ENCODE measurements at regions not wholly inside any gene's neighbourhood (a gene's known extent, or its start where the extent isn't known, plus 50 kb on each side); places are given as distances from the start of the nearest gene placed in this dataset.
"Not testable (repeated sequence)": the region's sequence is repeated elsewhere in the genome, so short reads cannot be mapped to it uniquely, and the experiment has no call there.

DNA sequence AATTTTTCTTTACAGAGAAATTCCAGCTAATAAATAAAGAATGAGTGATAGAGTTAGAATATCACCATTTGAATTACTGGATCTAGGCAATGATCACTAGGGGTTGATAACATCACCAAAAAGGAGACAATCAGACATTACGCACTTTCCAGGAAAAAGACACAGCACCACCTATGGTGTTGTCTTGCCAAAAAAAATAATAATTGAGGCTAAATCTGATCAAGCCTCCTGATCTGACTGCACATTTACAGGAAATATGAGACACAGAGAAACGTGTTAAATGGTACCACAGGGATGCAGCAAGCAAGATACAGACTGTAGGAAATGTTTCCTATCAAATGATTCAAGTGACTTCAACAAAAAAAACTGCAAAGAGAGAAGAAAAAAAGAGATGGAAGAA, 92.8 kb downstream of the EOMES start:
- no peak for DNase-seq

DNA sequence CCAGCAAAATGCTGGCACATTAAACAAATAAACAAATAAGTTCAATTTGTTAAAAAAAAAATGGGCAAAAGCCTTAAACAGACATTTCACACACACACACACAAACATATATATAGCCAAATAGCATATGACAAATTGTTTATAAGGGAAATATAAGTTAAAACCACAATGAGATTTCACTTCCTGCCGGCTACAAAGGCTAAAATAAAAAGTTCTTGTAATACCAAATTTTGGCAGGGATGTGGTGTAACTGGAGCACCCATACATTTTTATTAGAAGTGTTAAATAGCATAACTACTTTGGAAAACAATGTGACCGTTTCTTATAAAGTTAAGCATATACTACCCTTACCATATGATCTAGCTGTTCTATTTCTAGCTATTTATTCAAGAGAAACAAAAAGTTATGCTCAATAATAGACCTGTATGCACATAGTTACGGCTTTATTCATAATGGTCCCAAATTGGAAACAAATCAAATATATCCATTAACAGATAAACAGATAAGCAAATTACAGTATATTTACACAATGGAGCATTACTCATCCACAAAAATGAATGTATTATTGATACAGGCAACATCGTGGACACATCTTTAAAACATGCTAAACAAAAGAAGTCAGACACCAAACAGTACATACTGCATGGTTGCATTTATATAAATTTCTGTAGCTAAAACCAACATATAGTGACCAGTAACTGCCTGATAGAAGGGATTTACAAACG, 93.9 kb downstream of the EOMES start:
- DNase-seq: no peak

DNA sequence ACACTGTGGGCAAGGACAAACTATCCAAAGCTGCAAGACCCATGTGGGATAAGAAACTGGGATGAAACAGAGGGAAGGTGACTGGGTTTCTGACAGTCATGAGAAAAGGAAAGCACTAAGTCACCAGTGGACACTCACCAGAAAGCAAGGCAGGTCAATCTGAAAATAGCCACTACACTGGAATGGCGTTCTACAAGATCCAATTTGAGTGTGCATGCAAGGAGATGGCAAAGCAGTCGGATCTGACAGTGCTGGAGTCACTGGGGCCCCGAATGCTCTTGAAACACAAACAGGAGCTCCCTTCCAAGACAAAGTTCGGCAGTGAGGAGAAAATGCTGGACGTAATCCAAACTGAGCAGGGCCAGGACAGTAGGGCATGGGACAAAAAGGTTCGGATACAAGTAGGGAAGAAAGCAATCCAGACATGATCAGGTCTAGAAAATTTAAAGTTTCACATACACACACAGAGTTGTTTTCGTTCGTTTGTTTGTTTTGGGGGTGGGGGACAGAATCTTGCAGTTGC, 95.5 kb downstream of the EOMES start:
- DNase-seq: no peak

DNA sequence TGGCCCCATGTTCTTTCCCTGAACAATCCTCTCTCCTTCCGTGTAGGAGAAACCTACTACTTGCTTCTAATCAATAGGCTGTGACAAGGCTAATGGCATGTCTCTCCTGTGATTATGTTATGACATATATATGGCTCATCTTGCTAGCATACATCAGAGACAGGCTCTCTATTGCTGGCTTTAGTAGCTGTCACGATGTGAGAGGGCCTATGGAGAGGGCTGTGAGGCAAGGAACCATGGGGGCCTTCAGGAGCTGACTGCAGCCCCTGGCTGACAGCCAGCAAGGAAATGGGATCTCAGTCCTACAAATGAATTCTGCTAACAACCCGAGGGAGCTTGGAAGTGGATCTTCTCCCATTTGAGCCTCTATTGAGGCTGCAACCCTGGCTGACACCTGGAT, 96.3 kb downstream of the EOMES start:
- DNase-seq: no peak

DNA sequence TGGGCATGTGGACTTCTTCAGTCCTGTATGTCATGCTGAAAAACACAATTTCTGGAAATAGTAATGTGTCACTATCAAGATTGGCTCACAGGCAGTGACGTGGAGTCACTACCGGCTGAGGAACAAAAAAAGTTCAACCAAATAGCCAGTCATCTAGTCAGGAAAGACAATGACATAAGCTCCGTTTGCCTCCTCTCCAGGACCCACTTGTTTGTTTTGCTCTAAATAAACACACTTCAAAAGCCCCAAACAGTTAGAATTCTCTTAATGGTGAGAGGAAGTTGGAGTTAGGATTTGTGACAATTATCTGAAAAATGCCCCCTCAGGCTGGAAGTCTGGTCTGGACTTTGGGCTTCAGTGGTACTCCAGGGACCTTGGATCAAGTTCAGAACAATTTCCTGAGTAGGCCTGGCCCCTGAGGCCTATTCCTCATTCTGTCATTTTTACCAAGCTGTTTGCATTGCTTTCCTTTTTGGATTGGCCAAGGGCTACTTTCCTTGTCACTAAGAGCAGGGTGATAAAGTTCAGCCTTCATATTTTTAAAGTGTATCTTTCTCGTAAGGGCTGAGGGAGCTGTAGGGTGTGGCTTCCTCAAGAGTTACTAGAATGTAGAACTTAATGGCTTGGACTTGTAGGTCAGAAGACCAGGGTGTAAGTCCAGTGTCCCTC, 98.9 kb downstream of the EOMES start:
- peak in 1 of 3 experiments; percentile 2 for DNase-seq

DNA sequence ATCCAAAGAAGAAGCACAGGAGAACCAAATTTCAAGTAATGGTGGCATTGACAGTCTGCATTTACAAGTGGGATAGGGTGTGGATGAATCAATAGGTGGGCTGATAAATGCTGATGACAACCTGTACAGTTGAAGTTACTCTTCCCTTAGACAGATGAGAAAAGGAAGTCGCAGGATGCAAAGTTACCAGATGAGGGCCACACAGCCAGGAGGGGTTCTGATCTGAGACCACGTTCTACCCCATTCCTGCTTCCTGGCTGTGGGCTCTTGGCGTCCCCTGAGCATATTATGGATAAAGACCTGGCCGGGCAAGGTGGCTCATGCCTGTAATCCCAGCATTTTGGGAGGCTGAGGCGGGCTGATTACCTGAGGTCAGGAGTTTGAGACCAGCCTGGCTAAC, 104.6 kb downstream of the EOMES start:
- DNase-seq: no peak

DNA sequence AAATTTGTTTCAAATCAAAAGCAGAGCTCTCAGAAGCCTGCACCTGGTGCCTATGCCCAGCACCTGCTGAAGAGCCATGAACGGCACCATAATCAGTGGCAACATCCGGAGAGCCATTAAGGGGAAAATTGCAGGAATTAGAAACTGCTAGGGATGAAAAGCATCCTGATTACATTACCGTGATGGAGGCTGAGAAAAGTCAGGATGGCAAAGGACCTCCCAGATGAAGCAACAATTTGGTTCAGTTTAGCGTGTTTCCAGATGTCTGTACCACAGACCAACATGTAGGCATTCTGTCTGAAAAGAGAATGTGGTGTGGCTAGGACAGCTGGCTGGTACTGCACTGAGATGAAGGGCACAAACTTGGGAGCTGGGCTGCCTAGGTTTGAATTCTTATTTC, 106.1 kb downstream of the EOMES start:
- peak in 2 of 3 experiments; percentile 60 to 84 for DNase-seq

DNA sequence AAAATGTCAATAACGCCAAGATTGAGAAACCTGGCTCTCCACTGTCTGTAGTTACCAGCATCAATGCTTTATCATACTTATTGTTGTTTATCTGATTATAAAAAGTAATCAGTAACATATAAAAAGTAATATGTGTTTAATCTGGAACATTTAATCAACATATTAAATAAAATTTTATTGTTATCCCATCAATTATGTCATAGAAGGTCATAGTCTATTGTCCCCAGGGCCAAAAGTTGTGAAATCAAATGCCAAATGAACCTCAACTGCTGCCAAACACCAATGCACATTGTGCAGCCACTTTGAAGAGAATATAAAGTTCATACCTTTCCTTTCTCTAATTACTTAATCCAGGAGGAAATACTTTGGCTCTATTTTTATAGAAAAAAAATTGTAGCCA, 106.6 kb downstream of the EOMES start:
- peak in 2 of 3 experiments; percentile 6 to 74 for DNase-seq

DNA sequence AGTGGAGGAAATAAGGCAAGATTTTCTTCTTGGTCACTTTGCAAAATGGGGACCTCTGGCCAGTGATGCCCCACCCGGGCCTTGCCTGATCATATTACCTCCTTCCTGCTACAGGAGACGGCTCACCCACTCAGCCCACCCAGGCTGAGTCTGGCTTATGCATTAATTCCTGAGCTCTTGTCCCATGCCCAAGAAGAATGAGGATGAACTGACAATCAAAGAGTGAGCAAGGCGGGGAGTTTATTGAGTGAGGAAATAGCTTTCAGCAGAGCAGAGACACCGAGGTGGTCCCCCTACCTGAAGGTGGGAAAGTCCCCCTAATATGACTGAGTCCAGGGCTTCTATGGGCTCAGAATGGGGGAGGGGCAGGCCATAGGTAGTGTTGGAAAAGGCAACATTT, 107.5 kb downstream of the EOMES start:
- no peak for DNase-seq

DNA sequence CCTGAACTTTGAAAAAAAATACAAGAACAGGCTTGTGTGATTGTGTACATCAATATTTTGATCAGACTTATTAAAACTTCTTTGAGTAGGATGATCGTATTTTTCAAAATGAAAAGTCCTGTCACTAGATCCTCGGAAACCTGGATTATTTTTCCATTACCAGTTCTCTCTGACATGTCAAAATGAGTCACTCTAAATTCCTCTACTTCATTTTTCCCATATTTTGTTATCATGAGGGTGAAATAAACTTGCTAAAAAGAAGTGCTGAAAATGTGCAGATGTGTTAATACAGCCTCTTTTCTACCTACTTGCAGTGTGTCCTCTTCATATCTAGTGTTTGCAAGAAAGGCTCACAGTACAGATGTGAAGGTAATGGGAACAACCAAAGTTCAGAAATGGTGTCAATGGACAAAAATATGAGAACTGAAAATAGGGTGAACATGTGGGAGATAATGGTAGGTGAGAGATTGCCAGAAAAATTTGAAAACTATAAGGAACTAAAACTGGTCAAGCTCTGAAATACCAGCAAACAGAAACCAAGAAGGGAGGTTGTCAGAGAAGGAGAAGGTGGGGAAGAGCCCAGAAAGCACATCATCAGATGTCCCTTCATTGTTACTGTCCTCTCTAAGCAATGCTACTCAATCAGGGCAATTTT, 108.2 kb downstream of the EOMES start:
- no peak for DNase-seq

DNA sequence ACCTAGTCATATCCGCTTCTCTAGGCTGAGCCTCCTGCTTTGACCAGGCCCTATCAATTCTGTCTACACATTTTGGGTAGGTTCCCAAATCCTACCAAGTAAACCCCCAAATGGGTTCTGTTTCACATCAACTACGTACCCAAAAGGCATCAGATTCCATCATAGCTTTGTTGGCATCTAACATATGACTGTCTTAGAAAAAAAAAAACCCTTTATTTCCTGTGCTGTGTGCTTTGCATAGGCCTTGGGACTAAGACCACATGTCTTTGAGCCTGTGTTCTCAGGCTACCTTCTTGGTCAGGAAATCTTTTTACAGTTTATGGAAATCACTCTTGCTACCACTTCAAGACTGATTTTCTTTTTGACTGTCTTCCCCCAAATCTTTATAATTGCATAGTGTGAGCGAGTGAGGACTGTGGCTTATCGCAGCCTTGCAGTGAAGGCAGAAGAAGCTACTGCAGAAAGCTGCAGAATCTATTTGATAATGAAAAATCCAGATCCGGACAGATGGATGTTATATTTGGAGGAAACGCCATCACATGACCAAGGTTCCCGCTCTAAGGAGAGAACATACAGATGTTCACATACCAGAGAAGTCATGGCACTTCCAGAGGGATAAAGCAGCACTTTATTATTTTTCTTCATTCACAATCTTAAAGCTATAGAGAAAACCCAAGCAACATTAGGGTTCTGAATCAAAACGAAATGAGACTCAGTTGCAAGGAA, 111.2 kb downstream of the EOMES start:
- DNase-seq: no peak

DNA sequence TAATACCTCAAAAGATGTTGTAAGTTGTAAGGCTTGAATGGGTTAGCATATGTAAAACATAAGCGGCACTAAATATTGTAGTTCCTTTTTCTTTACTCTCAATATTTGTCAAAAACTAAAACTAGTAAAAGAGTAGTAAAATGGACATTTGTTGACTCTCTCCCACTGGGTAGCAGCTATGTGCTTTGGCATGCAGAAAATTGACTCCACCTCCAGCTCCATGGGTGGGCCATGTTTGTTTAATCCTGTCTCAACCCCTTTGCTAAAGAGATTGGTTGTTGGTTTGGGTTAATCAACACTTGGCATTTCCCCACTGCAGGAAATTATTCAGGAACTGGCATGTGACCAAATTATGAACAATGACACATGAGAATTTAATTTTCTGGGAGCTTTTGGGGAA, 114.8 kb downstream of the EOMES start:
- DNase-seq: no peak

DNA sequence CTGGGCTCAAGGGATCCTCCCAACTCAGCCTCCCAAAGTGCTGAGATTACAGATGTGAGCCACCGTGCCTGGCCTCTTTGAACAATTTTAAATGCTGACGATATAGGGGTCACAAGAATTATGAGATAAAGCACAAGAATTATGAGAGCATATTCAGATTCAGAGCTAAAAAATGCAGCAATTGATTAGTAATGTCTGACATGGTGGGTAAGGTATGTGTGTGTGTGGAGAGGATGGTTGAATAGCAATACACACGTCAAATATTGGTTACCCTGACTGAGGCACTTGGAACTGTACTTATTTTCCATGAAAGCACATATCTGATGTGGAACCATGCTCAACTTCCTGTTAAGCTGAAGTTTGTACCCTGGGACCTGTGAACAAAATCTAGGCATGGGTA, 115.6 kb downstream of the EOMES start:
- DNase-seq: no peak

DNA sequence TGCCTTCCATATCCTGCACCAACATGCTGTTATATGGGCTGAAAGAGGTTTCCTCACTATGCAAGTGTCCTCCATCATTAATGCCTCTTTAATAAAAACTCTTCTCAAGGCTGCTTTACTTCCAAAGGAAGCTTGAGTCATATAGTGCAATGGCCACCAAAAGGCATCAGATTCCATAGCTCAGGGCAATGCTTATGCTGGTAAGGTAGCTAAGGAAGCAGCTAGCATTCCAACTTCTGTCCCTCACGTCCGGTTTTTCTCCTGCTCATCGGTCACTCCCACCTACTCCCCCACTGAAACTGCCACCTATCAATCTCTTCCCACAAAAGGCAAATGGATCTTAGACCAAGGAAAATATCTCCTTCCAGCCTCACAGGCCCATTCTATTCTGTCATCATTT, 117.1 kb upstream of the SLC4A7 start:
- not testable (repeated sequence) for DNase-seq

DNA sequence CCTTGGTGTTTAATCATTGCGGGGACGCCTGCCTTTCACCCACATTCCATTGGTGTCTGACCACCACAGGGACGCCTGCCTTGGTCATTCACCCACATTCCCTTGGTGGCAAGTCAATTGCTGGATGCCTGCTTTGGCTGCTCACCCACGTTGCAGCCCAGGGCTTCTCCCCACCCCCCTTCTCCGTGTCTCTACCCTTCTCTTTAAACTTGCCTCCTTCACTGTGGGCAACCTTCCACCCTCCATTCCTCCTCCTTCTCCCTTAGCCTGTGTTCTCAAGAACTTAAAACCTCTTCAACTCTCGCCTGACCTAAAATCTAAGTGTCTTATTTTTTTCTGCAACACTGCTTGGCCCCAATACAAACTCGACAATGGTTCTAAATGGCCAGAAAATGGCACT, 115.6 kb upstream of the SLC4A7 start:
- not testable (repeated sequence) for DNase-seq

DNA sequence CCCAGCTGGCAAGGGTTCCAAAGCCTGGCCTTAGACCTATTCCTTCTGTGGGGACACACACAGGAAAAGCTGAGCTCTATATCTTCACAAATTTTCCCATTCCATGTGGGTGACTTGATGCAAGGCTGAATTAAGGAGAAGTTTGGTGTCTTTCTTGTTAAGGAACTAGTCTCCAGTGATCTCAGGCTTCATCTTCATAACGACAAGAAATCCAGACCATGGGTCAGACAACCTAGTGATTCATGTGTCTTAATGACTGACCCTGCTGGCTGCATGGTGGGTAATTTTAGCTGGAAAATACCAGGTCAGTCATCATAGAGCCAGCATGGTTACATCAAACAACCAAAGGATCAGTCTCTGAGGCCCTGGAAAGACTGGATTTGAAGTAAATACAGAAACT, 112.7 kb upstream of the SLC4A7 start:
- no peak for DNase-seq

DNA sequence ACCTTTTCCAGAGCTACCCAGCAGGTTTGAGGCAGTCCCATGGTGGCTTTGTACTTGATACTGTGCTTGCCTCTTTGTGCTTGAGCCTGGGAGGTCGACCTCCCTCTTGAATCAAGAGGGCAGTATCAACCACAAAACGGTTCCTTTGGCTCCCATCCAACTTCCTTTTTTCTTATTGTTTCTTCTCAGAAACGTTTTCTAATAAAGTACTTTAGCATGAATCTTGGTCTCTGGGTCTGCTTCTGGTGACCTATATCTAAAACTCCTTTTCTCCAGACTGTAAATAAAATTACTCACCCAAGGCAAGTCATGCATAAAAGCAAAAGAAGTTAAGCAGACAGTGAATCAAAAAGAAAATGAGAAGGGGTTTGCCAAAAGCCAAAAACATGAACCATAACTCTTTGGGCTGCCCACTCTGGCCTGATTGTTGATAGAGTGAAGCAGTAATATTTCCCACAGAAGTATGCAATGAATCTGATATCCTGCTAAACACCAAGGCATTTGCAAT, 112.2 kb upstream of the SLC4A7 start:
- peak in 1 of 3 experiments; percentile 1 for DNase-seq

DNA sequence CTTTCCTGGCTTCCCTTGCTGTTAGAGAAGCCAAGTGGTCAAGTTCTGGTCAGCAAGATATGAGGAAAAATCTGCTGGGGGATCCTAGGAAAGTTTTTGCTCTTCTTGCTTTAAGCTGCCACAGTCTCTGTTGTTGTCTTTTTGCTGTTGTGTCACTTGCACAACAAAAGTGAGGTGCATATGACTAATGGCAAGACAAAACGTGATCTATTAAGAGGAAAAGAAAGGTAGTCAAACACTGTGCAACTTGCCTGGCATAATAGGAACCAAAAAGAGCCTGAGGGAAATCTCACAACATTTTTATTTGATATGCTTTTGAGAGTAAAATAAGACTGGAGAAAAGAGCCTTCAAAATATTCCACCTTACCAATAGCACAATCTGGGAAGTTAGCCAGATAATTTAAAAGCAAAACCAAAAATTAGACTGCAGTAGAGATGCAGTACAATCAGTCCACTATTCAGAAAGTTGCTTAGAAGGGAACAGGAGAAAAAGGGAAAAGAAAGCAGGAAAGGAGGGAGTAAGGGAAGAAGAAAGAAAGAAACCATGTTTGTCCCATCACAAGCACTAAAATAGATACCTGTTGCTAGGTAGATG, 110.0 kb upstream of the SLC4A7 start:
- DNase-seq: no peak

DNA sequence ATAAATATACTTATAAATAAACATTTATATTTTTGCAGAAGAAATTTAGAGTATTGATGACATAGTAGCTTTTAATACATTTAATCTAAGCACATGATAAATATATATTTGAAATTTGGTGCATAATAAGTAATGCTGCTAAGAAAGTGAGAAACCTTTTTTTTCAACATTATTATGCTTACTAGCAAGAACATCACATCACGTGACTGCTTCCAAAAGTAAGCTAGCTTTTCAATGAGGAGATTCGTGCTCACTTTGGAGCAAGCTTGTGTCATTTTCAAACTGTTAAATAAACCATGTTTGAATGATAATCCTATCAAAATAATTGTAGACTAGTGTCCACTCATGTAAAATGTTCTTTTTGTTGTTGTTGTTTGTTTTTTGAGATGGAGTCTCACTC, 109.0 kb upstream of the SLC4A7 start:
- no peak for DNase-seq

DNA sequence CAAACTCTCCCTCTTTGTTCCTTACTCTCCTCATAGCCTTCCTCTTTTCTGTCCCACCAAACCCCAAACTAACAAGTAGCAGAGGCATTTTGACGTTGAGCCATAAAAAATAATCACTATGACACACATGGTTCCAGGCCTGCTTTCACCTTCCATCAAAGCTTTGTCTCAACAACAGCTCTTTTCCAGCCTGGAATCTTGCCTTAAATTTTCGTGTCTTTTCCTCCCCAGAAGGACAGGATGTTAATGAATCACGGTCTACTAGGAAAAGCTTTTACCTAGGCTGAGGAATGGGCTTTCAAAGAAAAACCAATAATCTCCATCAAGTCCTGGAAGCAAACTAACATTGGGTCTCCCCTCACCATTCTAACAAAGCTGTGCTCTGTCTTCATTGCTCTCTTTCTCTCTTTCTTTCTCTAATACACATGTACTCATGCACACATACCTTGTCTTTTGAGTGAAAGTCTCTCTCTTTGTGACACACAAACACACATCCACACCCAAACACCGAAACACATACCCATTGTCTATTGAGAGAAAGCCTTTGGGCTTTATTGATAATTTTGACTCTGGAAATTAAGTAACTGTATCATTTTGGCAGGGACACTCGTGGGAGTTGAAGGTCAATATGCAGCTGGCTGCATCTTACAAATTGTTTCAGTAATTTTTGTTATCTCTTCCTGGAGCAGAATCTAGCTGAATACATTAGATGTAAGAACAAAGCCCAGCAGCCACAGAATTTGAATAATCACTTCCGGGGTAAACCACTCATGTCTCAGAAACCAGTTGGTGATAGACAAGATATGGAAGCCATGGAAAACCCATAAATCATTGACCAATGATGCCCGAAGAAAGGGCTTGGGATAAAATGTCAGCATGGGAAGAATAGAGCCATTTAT, 107.4 kb upstream of the SLC4A7 start:
- no peak for DNase-seq
